Loucy (cell line): ENCODE measurements at regions not wholly inside any gene's neighbourhood (a gene's known extent, or its start where the extent isn't known, plus 50 kb on each side); places are given as distances from the start of the nearest gene placed in this dataset.

Experiments
- EZH2phosphoT487 ChIP-seq: fragments of 200-600 bp; IDR thresholded peaks from 2 replicates; pipeline ENCODE4 v1.6.1; 2018; ENCODE audit warnings: antibody characterized with exemption, mild to moderate bottlenecking, moderate library complexity, borderline replicate concordance
- TF ChIP-seq, protein P1 (sequence below): fragments of 200-600 bp; sonication (generic); conservative IDR thresholded peaks from 2 replicates; pipeline ENCODE4 v1.5.1; 2014; ENCODE audit warnings: mild to moderate bottlenecking, antibody characterized with exemption, low read length

GRCh38 chr3:23094890-23095462 lies 108.2 kb upstream of the UBE2E2 start:
- TF ChIP-seq, protein P1, sequence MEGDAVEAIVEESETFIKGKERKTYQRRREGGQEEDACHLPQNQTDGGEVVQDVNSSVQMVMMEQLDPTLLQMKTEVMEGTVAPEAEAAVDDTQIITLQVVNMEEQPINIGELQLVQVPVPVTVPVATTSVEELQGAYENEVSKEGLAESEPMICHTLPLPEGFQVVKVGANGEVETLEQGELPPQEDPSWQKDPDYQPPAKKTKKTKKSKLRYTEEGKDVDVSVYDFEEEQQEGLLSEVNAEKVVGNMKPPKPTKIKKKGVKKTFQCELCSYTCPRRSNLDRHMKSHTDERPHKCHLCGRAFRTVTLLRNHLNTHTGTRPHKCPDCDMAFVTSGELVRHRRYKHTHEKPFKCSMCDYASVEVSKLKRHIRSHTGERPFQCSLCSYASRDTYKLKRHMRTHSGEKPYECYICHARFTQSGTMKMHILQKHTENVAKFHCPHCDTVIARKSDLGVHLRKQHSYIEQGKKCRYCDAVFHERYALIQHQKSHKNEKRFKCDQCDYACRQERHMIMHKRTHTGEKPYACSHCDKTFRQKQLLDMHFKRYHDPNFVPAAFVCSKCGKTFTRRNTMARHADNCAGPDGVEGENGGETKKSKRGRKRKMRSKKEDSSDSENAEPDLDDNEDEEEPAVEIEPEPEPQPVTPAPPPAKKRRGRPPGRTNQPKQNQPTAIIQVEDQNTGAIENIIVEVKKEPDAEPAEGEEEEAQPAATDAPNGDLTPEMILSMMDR, result no peak
- no peak for TF ChIP-seq EZH2phosphoT487
